ENCODE measurements at regions not wholly inside any gene's neighbourhood (a gene's known extent, or its start where the extent isn't known, plus 50 kb on each side); places are given as distances from the start of the nearest gene placed in this dataset.
A peak's percentile ranks its signal among the peaks of the same experiment; 100 is the strongest.
"Not testable (repeated sequence)": the region's sequence is repeated elsewhere in the genome, so short reads cannot be mapped to it uniquely, and the experiment has no call there.

- intact Hi-C loops (cut with DNase I): no loop called here
- DNase-seq (ENCODE audit: low spot score in 2 of 2): no peak
- Histone ChIP-seq H3K9me3 (no peaks in the 10 kb centered on the region), H3K4me3 (peak overlapping the region; percentile 38 to 57), H3K36me3 (no peaks in the 10 kb centered on the region), H3K27me3 (no peaks in the 10 kb centered on the region), H3K27ac (peak overlapping the region in 1 of 2 donors; percentile 21), H3K4me1 (no peaks in the 10 kb centered on the region)
- no peak for TF ChIP-seq CTCF (IDR thresholded peaks at IDR 0.05)
These were observed 104.5 kb upstream of the CHD1 start for GRCh38 chr5:99033014-99033900.

- no peak overlapping the region for H3K27ac ChIP-seq
- no peaks in the 10 kb centered on the region for H3K36me3 ChIP-seq
- H3K9me3 ChIP-seq: no peaks in the 10 kb centered on the region
- H3K27me3 ChIP-seq: no peaks in the 10 kb centered on the region
- peak in 1 of 2 donors; percentile 76 for DNase-seq (ENCODE audit: low spot score in 2 of 2)
- intact Hi-C loops (cut with DNase I): loop anchor here (1.0 kb wide), 1 partner anchor 126 kb away; no protein-coding TSS in a partner anchor
- no peaks in the 10 kb centered on the region for H3K4me1 ChIP-seq
- TF ChIP-seq CTCF (IDR thresholded peaks at IDR 0.05): peak; percentile 33 to 79 (median 67)
- H3K4me3 ChIP-seq: peak overlapping the region in 1 of 2 donors; percentile 57
These were observed 103.6 kb upstream of the CHD1 start for GRCh38 chr5:99032234-99033013.

GRCh38 chr5:99030906-99031440, 102.2 kb upstream of the CHD1 start:
- H3K27ac ChIP-seq: no peak overlapping the region
- no peaks in the 10 kb centered on the region for H3K4me1 ChIP-seq
- intact Hi-C loops (cut with DNase I): no loop called here
- no peak overlapping the region for H3K4me3 ChIP-seq
- no peak for DNase-seq (ENCODE audit: low spot score in 2 of 2)
- TF ChIP-seq CTCF (IDR thresholded peaks at IDR 0.05): no peak
- H3K9me3 ChIP-seq: no peaks in the 10 kb centered on the region
- H3K36me3 ChIP-seq: no peaks in the 10 kb centered on the region
- no peaks in the 10 kb centered on the region for H3K27me3 ChIP-seq

- H3K27me3 ChIP-seq: no peaks in the 10 kb centered on the region
- H3K27ac ChIP-seq: no peak overlapping the region
- H3K4me1 ChIP-seq: no peaks in the 10 kb centered on the region
- no peak for DNase-seq (ENCODE audit: low spot score in 2 of 2)
- TF ChIP-seq CTCF (IDR thresholded peaks at IDR 0.05): no peak
- intact Hi-C loops (cut with DNase I): no loop called here
- H3K36me3 ChIP-seq: no peaks in the 10 kb centered on the region
- no peaks in the 10 kb centered on the region for H3K9me3 ChIP-seq
- no peak overlapping the region for H3K4me3 ChIP-seq
These were observed 100.4 kb upstream of the CHD1 start for GRCh38 chr5:99029172-99029571.

GRCh38 chr5:99028170-99028569, 99.4 kb upstream of the CHD1 start:
- H3K27ac ChIP-seq; H3K27me3 ChIP-seq; H3K4me3 ChIP-seq; DNase-seq (ENCODE audit: low spot score in 2 of 2); H3K9me3 ChIP-seq; H3K36me3 ChIP-seq; intact Hi-C loops (cut with DNase I); H3K4me1 ChIP-seq: not testable (repeated sequence)

Data from ascending aorta (tissue), 2 donors.